ENCODE measurements at regions not wholly inside any gene's neighbourhood (a gene's known extent, or its start where the extent isn't known, plus 50 kb on each side); places are given as distances from the start of the nearest gene placed in this dataset.

GRCh38 chr21:35153671-35154070, 104.6 kb upstream of the RUNX1 start:
- no peak overlapping the region for H3T11ph ChIP-seq (ENCODE audit: low read length)
- DNase-seq: no peak
- Mint-ChIP-seq H3K27me3 (ENCODE audit: low read depth) (no peaks in the 10 kb centered on the region), H3K36me3 (ENCODE audit: insufficient read depth in 1 of 3, low read depth in 3 of 3) (peaks cover 3 to 19% (median 4%) of the 10 kb centered on the region in 3 experiments; a peak in 6 of 7 replicates), H3K9me3 (peaks cover 14 to 18% of the 10 kb centered on the region in 2 experiments), H3K4me1 (no peaks in the 10 kb centered on the region), H3K4me3 (no peak overlapping the region), H3K27ac (no peak overlapping the region)
- H3K23me2 ChIP-seq (ENCODE audit: insufficient read length, low read depth, low read length, poor library complexity, severe bottlenecking): no peaks in the 10 kb centered on the region
- H4K20me1 ChIP-seq (ENCODE audit: control insufficient read depth, insufficient read depth, insufficient read length): no peaks in the 10 kb centered on the region
- no peak overlapping the region for H2BK12ac ChIP-seq (ENCODE audit: insufficient read length, low read depth, low read length)
- H3K23ac ChIP-seq (ENCODE audit: insufficient read length, low read depth, low read length): no peak overlapping the region
- no peak overlapping the region for H3K4me2 ChIP-seq (ENCODE audit: insufficient read depth, insufficient read length, low read length)
- no peak overlapping the region for H4K5ac ChIP-seq (ENCODE audit: insufficient read length, low read depth, low read length)
- H2AK5ac ChIP-seq (ENCODE audit: insufficient read length, low read length): no peak overlapping the region
- no peaks in the 10 kb centered on the region for H3K4me1 ChIP-seq (ENCODE audit: insufficient read depth, low read length)
- no peaks in the 10 kb centered on the region for H3K9me3 ChIP-seq (ENCODE audit: control insufficient read depth, low read depth, low read length)
- no peak overlapping the region for H2BK5ac ChIP-seq (ENCODE audit: insufficient read length, low read length)
- no peak overlapping the region for H4K91ac ChIP-seq (ENCODE audit: insufficient read length, low read depth, low read length)
- H3K79me1 ChIP-seq (ENCODE audit: insufficient read depth, low read depth, low read length, poor library complexity, severe bottlenecking): no peaks in the 10 kb centered on the region
- H2BK120ac ChIP-seq (ENCODE audit: low read depth, low read length, poor library complexity, severe bottlenecking): no peak overlapping the region
- TF ChIP-seq CTCF (conservative IDR thresholded peaks at IDR 0.05): no peak
- H2BK15ac ChIP-seq (ENCODE audit: low read depth, low read length): no peak overlapping the region
- no peaks in the 10 kb centered on the region for H3K27me3 ChIP-seq (ENCODE audit: insufficient read depth, low read length)
- H3K56ac ChIP-seq (ENCODE audit: insufficient read length, low read depth, low read length): no peak overlapping the region
- H3K79me2 ChIP-seq (ENCODE audit: insufficient read depth, low read length): no peaks in the 10 kb centered on the region
- H2AFZ ChIP-seq (ENCODE audit: low read length): no peak overlapping the region
- H2BK20ac ChIP-seq (ENCODE audit: low read depth, low read length, poor library complexity, severe bottlenecking): no peak overlapping the region
- H3K27ac ChIP-seq (ENCODE audit: insufficient read length, low read depth, low read length): no peak overlapping the region
- no peak overlapping the region for H4K8ac ChIP-seq (replicated peaks; ENCODE audit: insufficient read length, low read depth, low read length)
- no peak overlapping the region for H3K4ac ChIP-seq (ENCODE audit: low read depth, low read length)
- H3K14ac ChIP-seq (ENCODE audit: insufficient read depth, low read length): no peak overlapping the region
- WGBS (ENCODE audit: extremely low coverage, insufficient read length, low lambda C conversion rate): no CpG with 5 or more reads among the region's 5 CpGs
- H3K9ac ChIP-seq (ENCODE audit: extremely low read depth, insufficient read length, low read length): no peak overlapping the region
- H3K18ac ChIP-seq (ENCODE audit: insufficient read length, low read depth, low read length): no peak overlapping the region

Measured in H9 (cell line).